A673 (cell line): ENCODE measurements at regions not wholly inside any gene's neighbourhood (a gene's known extent, or its start where the extent isn't known, plus 50 kb on each side); places are given as distances from the start of the nearest gene placed in this dataset.

Experiments used
- EZH2 ChIP-seq: fragments of 200-600 bp; sonication (generic); IDR thresholded peaks from 2 replicates; pipeline ENCODE4 v1.6.1; 2017; ENCODE audit warnings: borderline replicate concordance, low read depth, mild to moderate bottlenecking, mixed read lengths, antibody characterized with exemption, low read length; ENCODE audit not compliant: poor library complexity, severe bottlenecking
- TF ChIP-seq, protein P1 (sequence below): fragments of 300-800, 200-600 bp; sonication (generic); conservative IDR thresholded peaks from 2 replicates; pipeline ENCODE4 v1.5.1; 2017; ENCODE audit warnings: low read depth, mild to moderate bottlenecking, antibody characterized with exemption, low read length, moderate library complexity, mixed read lengths

DNA sequence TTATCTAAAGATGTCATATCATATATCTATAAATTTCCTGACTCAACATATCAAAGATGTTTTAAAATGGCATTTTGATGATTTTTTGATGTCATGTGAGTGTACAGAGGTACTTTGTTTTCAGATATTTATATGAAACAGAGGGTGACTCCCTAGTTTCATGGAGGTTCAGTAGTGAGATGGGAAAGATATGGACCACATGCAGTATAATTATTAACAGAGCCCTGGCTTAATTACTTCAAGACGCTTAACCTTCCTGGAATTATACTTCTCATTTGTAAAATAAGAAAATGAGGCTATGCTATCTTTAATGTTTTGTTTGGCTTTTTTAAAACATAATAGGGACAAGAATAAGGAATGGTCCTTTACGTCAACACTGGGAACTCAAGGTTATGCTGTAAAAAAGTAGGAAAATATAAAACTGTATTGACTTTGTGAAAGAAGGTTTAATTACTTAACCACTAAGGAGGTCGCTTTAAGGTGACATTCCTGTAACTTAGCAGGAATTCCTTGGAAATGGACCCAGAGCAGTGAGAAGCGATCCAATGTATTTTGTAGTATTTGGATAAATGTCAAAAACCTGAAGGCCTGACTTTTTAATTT is 821.0 kb upstream of the IGFBP3 start:
- TF ChIP-seq, protein P1, sequence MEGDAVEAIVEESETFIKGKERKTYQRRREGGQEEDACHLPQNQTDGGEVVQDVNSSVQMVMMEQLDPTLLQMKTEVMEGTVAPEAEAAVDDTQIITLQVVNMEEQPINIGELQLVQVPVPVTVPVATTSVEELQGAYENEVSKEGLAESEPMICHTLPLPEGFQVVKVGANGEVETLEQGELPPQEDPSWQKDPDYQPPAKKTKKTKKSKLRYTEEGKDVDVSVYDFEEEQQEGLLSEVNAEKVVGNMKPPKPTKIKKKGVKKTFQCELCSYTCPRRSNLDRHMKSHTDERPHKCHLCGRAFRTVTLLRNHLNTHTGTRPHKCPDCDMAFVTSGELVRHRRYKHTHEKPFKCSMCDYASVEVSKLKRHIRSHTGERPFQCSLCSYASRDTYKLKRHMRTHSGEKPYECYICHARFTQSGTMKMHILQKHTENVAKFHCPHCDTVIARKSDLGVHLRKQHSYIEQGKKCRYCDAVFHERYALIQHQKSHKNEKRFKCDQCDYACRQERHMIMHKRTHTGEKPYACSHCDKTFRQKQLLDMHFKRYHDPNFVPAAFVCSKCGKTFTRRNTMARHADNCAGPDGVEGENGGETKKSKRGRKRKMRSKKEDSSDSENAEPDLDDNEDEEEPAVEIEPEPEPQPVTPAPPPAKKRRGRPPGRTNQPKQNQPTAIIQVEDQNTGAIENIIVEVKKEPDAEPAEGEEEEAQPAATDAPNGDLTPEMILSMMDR: no peak
- no peak for TF ChIP-seq EZH2
